DND-41 (cell line): ENCODE measurements at regions not wholly inside any gene's neighbourhood (a gene's known extent, or its start where the extent isn't known, plus 50 kb on each side); places are given as distances from the start of the nearest gene placed in this dataset.

Experiments
- CTCF ChIP-seq: IDR thresholded peaks from 2 replicates; pipeline ENCODE4 v1.5.1; 2012; ENCODE audit warnings: borderline replicate concordance, low read length, moderate library complexity, mild to moderate bottlenecking; ENCODE audit not compliant: poor library complexity, severe bottlenecking; ENCODE audit errors: extremely low read depth
- EZH2 ChIP-seq: IDR thresholded peaks from 3 replicates; pipeline ENCODE4 v1.6.1; 2012; ENCODE audit warnings: borderline replicate concordance, low read depth, mild to moderate bottlenecking, moderate library complexity, low read length, inconsistent platforms; ENCODE audit not compliant: severe bottlenecking

GRCh38 chr13:62093984-62094780, 678.5 kb upstream of the PCDH20 start:
- TF ChIP-seq CTCF = no peak
- no peak for TF ChIP-seq EZH2
